ENCODE measurements at regions not wholly inside any gene's neighbourhood (a gene's known extent, or its start where the extent isn't known, plus 50 kb on each side); places are given as distances from the start of the nearest gene placed in this dataset.

GRCh38 chr22:42198226-42198625 lies 67.6 kb upstream of the CYP2D6 start:
- no peak for TF ChIP-seq FOXK2 (IDR thresholded peaks at IDR 0.05)
- no peak for TF ChIP-seq HDGF (IDR thresholded peaks at IDR 0.05; ENCODE audit: borderline replicate concordance)
- no peak for TF ChIP-seq FOXM1 (IDR thresholded peaks at IDR 0.05; ENCODE audit: borderline replicate concordance)
- TF ChIP-seq BHLHE40 (IDR thresholded peaks at IDR 0.05; ENCODE audit: borderline replicate concordance), result no peak
- no peak for TF ChIP-seq L3MBTL2 (conservative IDR thresholded peaks at IDR 0.05)
- no peak for TF ChIP-seq PKNOX1 (IDR thresholded peaks at IDR 0.05)
- no peak for TF ChIP-seq LEF1 (IDR thresholded peaks at IDR 0.05; ENCODE audit: borderline replicate concordance)
- no peak for TF ChIP-seq NFRKB (IDR thresholded peaks at IDR 0.05)
- no peak for TF ChIP-seq ARNT (IDR thresholded peaks at IDR 0.05)
- TF ChIP-seq SP1 (IDR thresholded peaks at IDR 0.05), result no peak
- no peak for TF ChIP-seq SUZ12 (IDR thresholded peaks at IDR 0.05)
- TF ChIP-seq FOXA1 (IDR thresholded peaks at IDR 0.05), result no peak
- TF ChIP-seq ELF4 (IDR thresholded peaks at IDR 0.05), result no peak
- TF ChIP-seq ZNF384 (IDR thresholded peaks at IDR 0.05), result no peak
